ENCODE measurements at regions not wholly inside any gene's neighbourhood (a gene's known extent, or its start where the extent isn't known, plus 50 kb on each side); places are given as distances from the start of the nearest gene placed in this dataset.

- Histone ChIP-seq H3K4me1 (no peaks in the 10 kb centered on the region), H2AFZ (no peak overlapping the region), H3K4me3 (ENCODE audit: low read depth, low read length) (no peak overlapping the region), H3K79me2 (no peaks in the 10 kb centered on the region), H3K36me3 (ENCODE audit: control insufficient read depth, insufficient read depth, low read length) (no peaks in the 10 kb centered on the region), H3K9me3 (ENCODE audit: control insufficient read depth, low read length) (no peaks in the 10 kb centered on the region), H3K27me3 (ENCODE audit: control insufficient read depth, insufficient read depth, low read length) (no peaks in the 10 kb centered on the region), H3K4me2 (ENCODE audit: low read length) (no peak overlapping the region), H3K27ac (no peak overlapping the region), H3K9ac (no peak overlapping the region)
- TF ChIP-seq, protein P1, sequence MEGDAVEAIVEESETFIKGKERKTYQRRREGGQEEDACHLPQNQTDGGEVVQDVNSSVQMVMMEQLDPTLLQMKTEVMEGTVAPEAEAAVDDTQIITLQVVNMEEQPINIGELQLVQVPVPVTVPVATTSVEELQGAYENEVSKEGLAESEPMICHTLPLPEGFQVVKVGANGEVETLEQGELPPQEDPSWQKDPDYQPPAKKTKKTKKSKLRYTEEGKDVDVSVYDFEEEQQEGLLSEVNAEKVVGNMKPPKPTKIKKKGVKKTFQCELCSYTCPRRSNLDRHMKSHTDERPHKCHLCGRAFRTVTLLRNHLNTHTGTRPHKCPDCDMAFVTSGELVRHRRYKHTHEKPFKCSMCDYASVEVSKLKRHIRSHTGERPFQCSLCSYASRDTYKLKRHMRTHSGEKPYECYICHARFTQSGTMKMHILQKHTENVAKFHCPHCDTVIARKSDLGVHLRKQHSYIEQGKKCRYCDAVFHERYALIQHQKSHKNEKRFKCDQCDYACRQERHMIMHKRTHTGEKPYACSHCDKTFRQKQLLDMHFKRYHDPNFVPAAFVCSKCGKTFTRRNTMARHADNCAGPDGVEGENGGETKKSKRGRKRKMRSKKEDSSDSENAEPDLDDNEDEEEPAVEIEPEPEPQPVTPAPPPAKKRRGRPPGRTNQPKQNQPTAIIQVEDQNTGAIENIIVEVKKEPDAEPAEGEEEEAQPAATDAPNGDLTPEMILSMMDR (IDR thresholded peaks at IDR 0.05), result no peak
Measured at GRCh38 chr6:78188891-78189290, 536.1 kb downstream of the MEI4 start.

DNA sequence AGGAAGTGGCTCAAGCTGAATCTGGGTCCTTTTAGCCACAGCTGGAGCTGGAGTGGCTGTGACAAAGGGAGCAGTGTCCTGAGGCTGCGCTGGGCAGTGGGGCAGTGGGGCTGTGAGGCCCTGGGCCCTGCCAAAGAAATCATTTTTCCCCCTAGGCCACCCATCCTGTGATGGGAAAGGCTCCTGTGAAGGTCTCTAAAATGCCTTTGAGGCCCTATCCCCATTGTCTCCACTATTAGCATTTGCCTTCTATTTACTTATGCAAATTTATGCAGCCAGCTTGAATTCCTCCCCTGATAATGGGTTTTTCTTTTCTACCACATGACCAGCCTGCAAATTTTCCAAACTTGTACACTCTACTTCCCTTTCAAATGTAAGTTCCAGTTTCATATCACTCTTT lies 539.2 kb downstream of the MEI4 start:
- TF ChIP-seq, protein P1 (IDR thresholded peaks at IDR 0.05), result no peak
- Histone ChIP-seq H3K79me2 (no peaks in the 10 kb centered on the region), H3K27me3 (ENCODE audit: control insufficient read depth, insufficient read depth, low read length) (no peaks in the 10 kb centered on the region), H3K4me2 (ENCODE audit: low read length) (no peak overlapping the region), H3K4me3 (ENCODE audit: low read depth, low read length) (no peak overlapping the region), H3K9ac (no peak overlapping the region), H2AFZ (no peak overlapping the region), H3K36me3 (ENCODE audit: control insufficient read depth, insufficient read depth, low read length) (no peaks in the 10 kb centered on the region), H3K27ac (no peak overlapping the region), H3K4me1 (no peaks in the 10 kb centered on the region), H3K9me3 (ENCODE audit: control insufficient read depth, low read length) (no peaks in the 10 kb centered on the region)

DNA sequence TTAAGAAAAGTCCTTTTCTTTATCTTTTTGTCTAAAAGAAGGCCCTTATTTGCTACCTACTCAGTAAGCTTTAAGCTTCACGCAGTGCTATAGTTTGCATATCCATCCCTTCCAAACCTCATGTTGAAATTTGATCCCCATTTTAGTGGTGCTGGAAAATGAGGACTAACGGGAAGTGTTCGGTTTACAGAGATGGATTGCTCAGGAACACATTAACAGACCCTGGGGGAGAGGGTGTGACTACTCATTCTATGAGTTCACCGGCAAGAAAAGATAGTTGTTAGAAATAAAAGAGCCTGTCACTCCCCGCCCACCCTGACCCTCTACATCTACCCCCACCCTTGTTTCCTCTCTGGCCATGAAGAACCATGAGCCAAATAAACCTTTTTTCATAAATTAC lies 546.2 kb downstream of the MEI4 start:
- no peak overlapping the region for H3K4me2 ChIP-seq (ENCODE audit: low read length)
- H2AFZ ChIP-seq, result no peak overlapping the region
- no peaks in the 10 kb centered on the region for H3K4me1 ChIP-seq
- no peak overlapping the region for H3K4me3 ChIP-seq (ENCODE audit: low read depth, low read length)
- no peak overlapping the region for H3K9ac ChIP-seq
- TF ChIP-seq, protein P1 (IDR thresholded peaks at IDR 0.05), result no peak
- H3K9me3 ChIP-seq (ENCODE audit: control insufficient read depth, low read length), result no peaks in the 10 kb centered on the region
- H3K79me2 ChIP-seq, result no peaks in the 10 kb centered on the region
- no peak overlapping the region for H3K27ac ChIP-seq
- no peaks in the 10 kb centered on the region for H3K27me3 ChIP-seq (ENCODE audit: control insufficient read depth, insufficient read depth, low read length)
- H3K36me3 ChIP-seq (ENCODE audit: control insufficient read depth, insufficient read depth, low read length), result no peaks in the 10 kb centered on the region

- Histone ChIP-seq H3K4me1 (no peaks in the 10 kb centered on the region), H3K9ac (no peak overlapping the region), H3K36me3 (ENCODE audit: control insufficient read depth, insufficient read depth, low read length) (no peaks in the 10 kb centered on the region), H3K27me3 (ENCODE audit: control insufficient read depth, insufficient read depth, low read length) (no peaks in the 10 kb centered on the region), H2AFZ (no peak overlapping the region), H3K79me2 (no peaks in the 10 kb centered on the region), H3K9me3 (ENCODE audit: control insufficient read depth, low read length) (no peaks in the 10 kb centered on the region), H3K4me3 (ENCODE audit: low read depth, low read length) (no peak overlapping the region), H3K27ac (no peak overlapping the region), H3K4me2 (ENCODE audit: low read length) (no peak overlapping the region)
- TF ChIP-seq, protein P1 (IDR thresholded peaks at IDR 0.05), result no peak
Measured at GRCh38 chr6:78222226-78222625, 569.4 kb downstream of the MEI4 start.

GRCh38 chr6:78231002-78231401 lies 578.2 kb downstream of the MEI4 start:
- no peaks in the 10 kb centered on the region for H3K9me3 ChIP-seq (ENCODE audit: control insufficient read depth, low read length)
- H3K79me2 ChIP-seq, result no peaks in the 10 kb centered on the region
- no peak overlapping the region for H3K4me2 ChIP-seq (ENCODE audit: low read length)
- H3K36me3 ChIP-seq (ENCODE audit: control insufficient read depth, insufficient read depth, low read length), result no peaks in the 10 kb centered on the region
- no peak overlapping the region for H2AFZ ChIP-seq
- no peak overlapping the region for H3K9ac ChIP-seq
- no peaks in the 10 kb centered on the region for H3K27me3 ChIP-seq (ENCODE audit: control insufficient read depth, insufficient read depth, low read length)
- H3K4me3 ChIP-seq (ENCODE audit: low read depth, low read length), result no peak overlapping the region
- H3K27ac ChIP-seq, result no peak overlapping the region
- TF ChIP-seq, protein P1 (IDR thresholded peaks at IDR 0.05), result no peak
- no peaks in the 10 kb centered on the region for H3K4me1 ChIP-seq
